ENCODE measurements at regions not wholly inside any gene's neighbourhood (a gene's known extent, or its start where the extent isn't known, plus 50 kb on each side); places are given as distances from the start of the nearest gene placed in this dataset.

- Mint-ChIP-seq H3K27me3 (peaks cover 4% of the 10 kb centered on the region), H3K36me3 (ENCODE audit: insufficient read depth) (no peaks in the 10 kb centered on the region), H3K4me3 (ENCODE audit: low read depth) (no peak overlapping the region), H3K9me3 (ENCODE audit: low read depth) (no peaks in the 10 kb centered on the region), H3K27ac (no peak overlapping the region), H3K4me1 (ENCODE audit: low read depth) (peaks cover 2% of the 10 kb centered on the region)
- DNase-seq (ENCODE audit: low spot score, unreplicated experiment): no peak
- no peak for TF ChIP-seq CTCF (IDR thresholded peaks at IDR 0.05; ENCODE audit: unreplicated experiment)
Observed at GRCh38 chr20:50253101-50253500, 62.5 kb downstream of the CEBPB start.

DNA sequence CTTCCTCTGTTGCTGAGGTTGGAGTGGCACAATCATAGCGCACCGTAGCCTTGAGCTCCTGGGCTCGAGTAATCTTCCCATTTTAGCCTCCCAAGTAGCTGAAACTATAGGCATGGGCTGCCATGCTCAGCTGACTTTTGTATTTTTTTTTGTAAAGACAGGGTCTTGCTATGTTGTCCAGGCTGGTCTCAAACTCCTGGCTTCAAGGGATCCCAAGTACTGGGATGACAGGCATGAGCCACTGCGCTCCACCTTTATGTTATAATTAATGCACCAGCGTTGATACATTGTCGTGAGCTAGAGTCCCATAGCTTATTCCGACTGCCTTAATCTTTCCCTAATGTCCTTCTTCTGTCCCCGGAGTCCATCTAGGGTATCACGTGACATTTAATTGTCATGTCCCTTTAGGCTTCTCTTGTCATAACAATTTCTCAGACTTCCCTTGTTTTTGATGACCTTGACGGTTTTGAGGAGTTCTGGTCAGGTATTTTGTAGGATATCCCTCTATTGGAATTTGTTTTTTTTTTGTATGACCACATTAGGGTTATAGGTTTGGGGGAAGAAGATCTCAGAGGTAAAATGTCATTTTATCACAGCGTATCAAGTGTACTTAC is 63.9 kb downstream of the CEBPB start:
- TF ChIP-seq CTCF (IDR thresholded peaks at IDR 0.05; ENCODE audit: unreplicated experiment): no peak
- Mint-ChIP-seq H3K4me3 (ENCODE audit: low read depth) (no peak overlapping the region), H3K27ac (no peak overlapping the region), H3K4me1 (ENCODE audit: low read depth) (peaks cover 2% of the 10 kb centered on the region), H3K36me3 (ENCODE audit: insufficient read depth) (no peaks in the 10 kb centered on the region), H3K9me3 (ENCODE audit: low read depth) (no peaks in the 10 kb centered on the region), H3K27me3 (peaks cover 9% of the 10 kb centered on the region)
- no peak for DNase-seq (ENCODE audit: low spot score, unreplicated experiment)

DNA sequence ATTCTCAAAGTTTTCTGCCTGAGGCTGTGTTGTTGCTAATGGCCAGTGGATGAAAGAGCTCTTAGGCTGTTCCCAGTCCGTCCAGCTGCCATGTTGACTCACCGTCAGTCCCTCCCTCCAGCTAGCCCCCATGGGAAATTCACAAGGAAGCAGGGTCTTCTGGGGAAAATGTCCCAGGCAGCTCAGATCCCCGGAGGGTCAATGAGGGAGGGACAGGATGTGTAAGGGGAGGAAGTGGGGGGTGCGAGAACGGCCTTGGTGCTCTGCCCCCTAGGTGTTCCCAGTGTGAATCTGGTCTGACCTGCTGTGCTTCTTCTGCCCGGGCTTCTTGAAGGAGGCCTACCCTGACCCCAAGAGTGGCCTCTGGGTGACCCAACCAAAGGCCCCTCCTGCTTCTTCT is 65.9 kb downstream of the CEBPB start:
- no peak for DNase-seq (ENCODE audit: low spot score, unreplicated experiment)
- H3K4me1 Mint-ChIP-seq (ENCODE audit: low read depth): peaks cover 9% of the 10 kb centered on the region
- peaks cover 14% of the 10 kb centered on the region for H3K27me3 Mint-ChIP-seq
- no peaks in the 10 kb centered on the region for H3K36me3 Mint-ChIP-seq (ENCODE audit: insufficient read depth)
- no peak for TF ChIP-seq CTCF (IDR thresholded peaks at IDR 0.05; ENCODE audit: unreplicated experiment)
- no peak overlapping the region for H3K4me3 Mint-ChIP-seq (ENCODE audit: low read depth)
- no peak overlapping the region for H3K27ac Mint-ChIP-seq
- no peaks in the 10 kb centered on the region for H3K9me3 Mint-ChIP-seq (ENCODE audit: low read depth)

GRCh38 chr20:50257860-50258259 is 67.2 kb downstream of the CEBPB start:
- no peak for DNase-seq (ENCODE audit: low spot score, unreplicated experiment)
- H3K4me3 Mint-ChIP-seq (ENCODE audit: low read depth): no peak overlapping the region
- no peak overlapping the region for H3K27ac Mint-ChIP-seq
- no peaks in the 10 kb centered on the region for H3K36me3 Mint-ChIP-seq (ENCODE audit: insufficient read depth)
- H3K4me1 Mint-ChIP-seq (ENCODE audit: low read depth): peaks cover 9% of the 10 kb centered on the region
- H3K27me3 Mint-ChIP-seq: peaks cover 11% of the 10 kb centered on the region
- no peaks in the 10 kb centered on the region for H3K9me3 Mint-ChIP-seq (ENCODE audit: low read depth)
- no peak for TF ChIP-seq CTCF (IDR thresholded peaks at IDR 0.05; ENCODE audit: unreplicated experiment)

DNA sequence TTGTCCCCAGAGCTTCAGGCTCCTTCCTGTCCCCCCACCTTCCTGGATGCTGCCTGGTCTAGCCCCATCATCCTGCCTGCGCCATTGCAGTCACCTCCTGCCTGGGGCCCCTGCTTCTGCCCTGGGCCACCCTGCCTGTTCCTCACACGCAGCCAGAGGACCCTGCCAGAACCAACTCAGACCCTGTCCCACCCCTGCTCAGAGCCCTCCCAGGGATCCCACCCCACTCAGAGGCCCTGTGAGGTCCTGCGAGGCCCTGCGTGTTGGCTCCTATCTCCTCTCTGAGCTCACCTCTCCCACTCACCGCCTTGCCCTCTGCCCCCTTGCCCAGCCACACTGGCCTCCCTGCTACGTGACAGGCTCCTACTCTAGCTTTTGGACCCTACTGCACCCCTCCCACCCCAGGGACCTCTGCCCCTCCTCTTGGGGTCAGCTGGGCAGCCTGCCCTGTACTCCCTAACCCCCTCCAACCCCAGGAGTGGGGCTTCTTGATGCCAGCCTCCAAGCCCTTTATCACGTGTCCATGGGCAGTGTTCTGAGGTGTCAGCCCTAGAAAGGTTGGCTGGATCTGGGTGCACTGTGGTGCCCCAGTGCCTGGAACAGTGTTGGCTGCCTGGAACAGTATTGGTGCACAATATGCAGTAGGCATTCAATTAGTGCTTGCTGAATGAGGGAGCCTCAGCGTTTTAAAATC is 68.3 kb downstream of the CEBPB start:
- H3K36me3 Mint-ChIP-seq (ENCODE audit: insufficient read depth): no peaks in the 10 kb centered on the region
- H3K4me3 Mint-ChIP-seq (ENCODE audit: low read depth): no peak overlapping the region
- H3K27ac Mint-ChIP-seq: no peak overlapping the region
- no peak for DNase-seq (ENCODE audit: low spot score, unreplicated experiment)
- peaks cover 9% of the 10 kb centered on the region for H3K4me1 Mint-ChIP-seq (ENCODE audit: low read depth)
- no peak for TF ChIP-seq CTCF (IDR thresholded peaks at IDR 0.05; ENCODE audit: unreplicated experiment)
- H3K9me3 Mint-ChIP-seq (ENCODE audit: low read depth): no peaks in the 10 kb centered on the region
- H3K27me3 Mint-ChIP-seq: peaks cover 11% of the 10 kb centered on the region

Measured in progenitor cell of endocrine pancreas (in vitro differentiated cells).